AG20443 (cell line): ENCODE measurements at regions not wholly inside any gene's neighbourhood (a gene's known extent, or its start where the extent isn't known, plus 50 kb on each side); places are given as distances from the start of the nearest gene placed in this dataset.
"Not testable (repeated sequence)": the region's sequence is repeated elsewhere in the genome, so short reads cannot be mapped to it uniquely, and the experiment has no call there.

Experiments
- DNase-seq: peaks from one replicate; pipeline ENCODE4 v3.0.0; 2012; ENCODE audit warnings: low spot score, mixed read lengths

GRCh38 chr4:156545003-156545785 lies 426.4 kb downstream of the PDGFC start:
- peak; percentile 17 for DNase-seq

- DNase-seq: no peak
Measured at GRCh38 chr4:156539376-156539775, 432.2 kb downstream of the PDGFC start.

DNA sequence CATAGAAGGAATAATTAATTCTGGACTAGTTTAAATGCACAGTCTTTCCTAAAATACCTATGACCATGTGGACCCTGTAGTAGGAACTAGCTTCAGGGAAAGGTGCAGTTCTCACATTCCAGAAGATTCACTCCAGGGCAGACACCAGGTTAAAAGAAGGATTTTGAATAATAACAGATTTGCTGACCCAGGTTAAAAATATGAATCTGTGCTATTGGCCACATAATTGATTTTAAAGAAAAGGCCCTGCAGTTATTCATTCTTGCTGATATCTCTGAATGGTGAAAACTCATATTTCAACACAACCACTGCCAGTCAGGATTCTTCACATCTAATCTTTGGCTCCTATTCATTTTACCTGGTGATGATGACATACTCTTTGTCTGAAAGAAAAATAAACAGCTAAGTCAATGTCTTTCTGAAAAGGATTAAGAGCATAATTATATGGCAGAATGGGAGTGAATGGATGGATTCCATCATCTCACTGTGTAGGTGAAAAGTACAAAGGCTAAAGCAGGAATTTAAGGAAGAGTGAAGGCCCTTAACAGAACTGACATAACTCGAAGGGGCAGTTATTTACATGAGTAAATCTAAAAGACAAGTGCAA lies 432.8 kb downstream of the PDGFC start:
- no peak for DNase-seq

DNA sequence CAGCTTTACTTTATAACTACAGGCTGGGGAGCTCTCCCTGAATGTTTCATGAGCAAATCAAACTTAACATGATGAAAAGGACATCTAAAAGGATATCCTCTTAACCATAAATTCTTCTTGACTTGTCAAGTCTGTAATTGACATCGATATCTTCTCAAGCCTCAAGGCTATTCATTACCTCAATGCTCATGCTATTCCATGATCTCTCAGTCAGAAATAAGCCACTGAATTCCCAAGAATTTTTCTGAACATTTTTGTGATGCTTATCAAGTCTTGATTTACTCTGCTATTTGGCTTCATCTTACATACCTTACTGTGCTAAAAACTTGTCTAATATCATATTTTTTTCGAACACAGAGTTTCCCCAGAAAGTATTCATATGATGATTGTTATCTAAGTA lies 433.4 kb downstream of the PDGFC start:
- DNase-seq: no peak

DNA sequence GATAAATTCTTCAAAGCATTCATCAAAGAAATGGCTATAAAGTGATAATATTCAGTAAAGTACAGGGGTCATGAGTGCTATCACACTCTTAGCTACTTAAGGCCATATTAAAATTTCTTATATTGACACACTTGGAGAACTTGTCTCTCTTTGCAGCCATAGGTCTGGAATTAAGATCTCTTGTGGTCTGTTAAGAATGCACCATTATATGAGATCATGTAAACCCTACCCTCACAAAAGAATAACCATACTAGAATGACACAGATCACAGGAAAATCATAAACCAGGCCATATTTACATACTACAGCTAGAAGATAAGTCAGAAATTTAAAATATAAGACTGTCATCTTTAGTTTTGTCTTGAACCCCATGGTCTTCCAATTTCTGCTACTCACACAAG lies 434.3 kb downstream of the PDGFC start:
- DNase-seq: no peak

DNA sequence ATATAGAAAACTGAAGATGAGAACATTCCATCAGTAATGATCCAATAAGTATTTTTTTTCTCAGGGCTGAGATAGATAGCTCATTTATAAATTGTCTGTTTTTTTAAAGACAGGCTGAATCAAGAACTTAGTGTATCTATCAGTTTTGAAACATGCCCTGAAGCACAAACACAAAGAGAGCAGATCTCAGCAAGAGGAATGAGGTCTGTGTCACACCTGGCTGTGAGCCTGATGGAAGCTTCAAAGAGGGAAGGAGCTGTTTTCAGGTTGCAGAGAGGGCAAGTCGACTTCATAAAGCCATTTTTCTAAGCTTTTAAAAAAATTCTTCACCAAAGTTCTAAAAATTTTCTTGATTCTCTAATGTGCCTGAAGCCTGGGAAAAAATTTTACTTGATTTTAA lies 434.9 kb downstream of the PDGFC start:
- DNase-seq: peak; percentile 25

GRCh38 chr4:156534205-156534604 lies 437.4 kb downstream of the PDGFC start:
- no peak for DNase-seq

DNA sequence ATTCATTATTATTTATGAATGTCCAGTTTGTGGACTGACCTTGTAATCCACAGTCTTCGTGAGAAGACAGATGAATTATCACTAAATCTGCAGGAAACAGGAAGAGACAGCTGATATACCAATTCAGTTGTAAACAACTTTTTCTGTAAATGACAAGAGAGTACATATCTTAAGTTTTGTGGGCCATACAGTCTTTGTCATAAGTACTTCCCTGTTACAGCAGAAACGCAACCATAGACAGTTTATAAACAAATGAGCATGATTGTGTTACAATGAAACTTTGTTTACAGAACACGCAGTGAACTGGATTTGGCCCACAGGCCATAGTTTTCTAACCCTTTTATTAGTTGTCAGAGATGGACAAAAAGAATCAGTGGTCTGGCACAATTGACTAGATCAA lies 443.4 kb downstream of the PDGFC start:
- no peak for DNase-seq

- DNase-seq: no peak
Measured at GRCh38 chr4:156527237-156527993, 444.2 kb downstream of the PDGFC start.

DNA sequence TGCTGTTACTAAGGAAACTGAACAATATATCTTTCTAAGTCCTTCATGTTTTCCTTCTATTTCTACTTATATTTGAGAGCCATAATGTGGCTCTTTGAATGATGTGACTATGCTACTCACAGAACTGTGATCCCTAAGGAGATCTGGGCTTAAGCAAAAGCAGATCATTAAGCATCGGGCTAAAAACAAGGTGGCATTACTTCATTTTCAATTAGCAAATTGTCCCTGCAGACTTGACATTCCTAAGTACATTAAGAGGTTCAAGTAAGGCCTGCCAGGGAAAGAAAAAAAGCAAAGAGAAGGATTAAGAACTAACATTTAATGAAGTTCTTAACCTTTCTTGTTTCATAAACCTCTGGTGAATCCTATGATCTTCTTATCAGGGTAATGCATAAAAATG lies 447.6 kb downstream of the PDGFC start:
- no peak for DNase-seq

GRCh38 chr4:156523492-156523891 lies 448.1 kb downstream of the PDGFC start:
- no peak for DNase-seq

- DNase-seq: no peak
Measured at GRCh38 chr4:156521631-156522030, 450.0 kb downstream of the PDGFC start.

DNA sequence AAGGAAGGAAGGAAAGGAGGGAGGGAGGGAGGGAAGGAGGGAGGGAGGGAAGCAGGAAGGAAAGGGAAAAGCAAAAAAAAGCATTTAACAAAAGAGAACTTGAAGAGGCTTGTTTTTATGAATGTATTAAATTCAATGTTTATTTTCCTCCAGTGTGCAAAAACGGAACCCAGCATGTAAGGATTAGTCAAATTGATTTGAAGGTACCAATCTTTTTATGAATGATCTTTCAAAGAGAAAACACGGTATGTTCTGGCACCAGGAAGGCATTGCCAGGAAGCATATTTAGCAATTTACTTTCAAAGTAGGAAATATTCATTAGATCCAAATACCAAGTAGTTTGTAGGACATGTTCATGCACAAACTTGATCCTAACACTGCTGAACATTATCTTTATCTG lies 453.6 kb downstream of the PDGFC start:
- no peak for DNase-seq

GRCh38 chr4:156517546-156517945 lies 454.1 kb downstream of the PDGFC start:
- DNase-seq: no peak

DNA sequence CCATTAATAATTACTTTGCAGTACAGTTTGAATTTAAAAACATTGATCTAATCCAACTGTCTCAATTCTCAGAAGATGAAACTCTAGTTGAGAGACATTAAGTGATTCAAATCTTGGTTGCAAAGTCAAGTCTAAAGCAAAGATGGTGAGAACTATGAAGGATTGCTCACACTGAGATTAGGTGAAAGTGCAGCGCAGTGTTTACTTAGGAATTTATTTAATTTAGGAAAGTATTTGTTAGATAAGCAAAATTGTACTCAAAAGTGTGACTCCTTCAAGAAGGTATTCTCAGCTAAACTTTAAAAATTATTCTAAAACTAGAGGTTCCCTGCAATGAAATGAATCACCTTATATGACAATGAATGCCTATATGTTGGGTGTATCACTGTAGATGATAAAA lies 454.9 kb downstream of the PDGFC start:
- DNase-seq: no peak

GRCh38 chr4:156515295-156515694 lies 456.3 kb downstream of the PDGFC start:
- no peak for DNase-seq

DNA sequence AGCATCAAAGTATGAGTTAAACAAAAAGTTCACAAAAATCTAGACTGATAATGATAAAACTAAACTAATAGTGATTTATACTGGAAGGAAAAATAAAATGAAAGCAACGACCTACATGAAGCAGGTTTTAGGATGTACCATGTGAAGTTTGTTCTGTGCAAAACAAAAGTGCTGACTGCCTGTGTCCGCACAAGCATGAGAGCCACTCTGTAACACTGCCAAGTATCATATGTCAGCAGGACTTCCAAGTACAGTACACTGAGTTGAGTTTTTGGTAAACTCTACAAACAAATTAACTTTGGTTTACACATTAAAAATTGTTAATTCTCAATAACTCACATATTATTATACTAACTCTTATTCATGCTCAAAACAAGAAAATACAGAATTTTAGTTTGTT lies 459.0 kb downstream of the PDGFC start:
- no peak for DNase-seq

- DNase-seq: not testable (repeated sequence)
Measured at GRCh38 chr4:156509921-156510320, 461.7 kb downstream of the PDGFC start.

DNA sequence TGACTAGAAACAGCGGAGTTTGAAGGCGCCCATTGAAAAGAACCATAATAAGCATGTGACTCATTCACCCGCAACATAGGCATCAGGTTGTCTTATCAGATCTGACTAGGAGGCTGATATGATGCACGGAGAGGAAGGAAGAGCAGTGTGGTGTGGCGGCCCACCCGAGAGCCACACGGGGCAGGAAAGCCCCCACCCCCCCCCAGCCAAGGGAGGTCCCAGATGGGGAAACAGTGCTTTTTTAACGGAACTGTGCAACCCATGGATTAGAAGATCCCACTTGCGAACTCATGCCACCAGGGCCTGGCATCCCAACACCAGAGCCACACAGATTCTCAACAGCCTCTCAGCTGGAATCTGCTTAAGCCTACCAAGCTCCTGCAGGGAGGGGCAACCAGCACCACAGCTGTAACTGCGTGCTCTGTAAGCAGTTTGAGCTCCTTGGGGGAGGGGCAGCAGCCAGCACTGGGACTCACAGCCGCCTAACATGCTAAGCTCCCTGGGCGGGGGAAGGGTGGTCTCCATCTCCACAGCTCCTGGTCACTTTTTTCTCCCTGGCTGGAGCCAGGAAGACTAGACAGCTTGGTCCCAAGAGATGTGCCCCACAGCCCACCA lies 466.2 kb downstream of the PDGFC start:
- DNase-seq: no peak

GRCh38 chr4:156503119-156503518 lies 468.5 kb downstream of the PDGFC start:
- DNase-seq: no peak

GRCh38 chr4:156501962-156502361 lies 469.6 kb downstream of the PDGFC start:
- no peak for DNase-seq

DNA sequence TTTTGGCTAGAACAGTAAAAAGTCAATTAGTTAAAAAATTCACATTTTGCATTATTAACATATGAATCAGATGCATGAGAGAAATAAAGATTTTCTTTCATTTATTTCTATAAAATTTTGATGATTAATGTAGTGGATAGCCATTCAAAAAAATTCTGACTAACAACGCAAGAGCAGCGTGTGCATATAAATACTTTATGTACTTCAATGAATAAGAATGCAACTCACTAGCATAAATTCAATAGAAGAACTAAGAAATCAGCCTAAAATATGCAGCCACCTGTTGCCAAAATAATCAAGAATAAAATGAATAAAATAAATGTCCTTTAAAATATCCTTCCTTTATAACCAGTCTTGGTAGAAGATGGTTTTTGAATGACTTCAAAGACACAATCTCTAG lies 471.9 kb downstream of the PDGFC start:
- no peak for DNase-seq

DNA sequence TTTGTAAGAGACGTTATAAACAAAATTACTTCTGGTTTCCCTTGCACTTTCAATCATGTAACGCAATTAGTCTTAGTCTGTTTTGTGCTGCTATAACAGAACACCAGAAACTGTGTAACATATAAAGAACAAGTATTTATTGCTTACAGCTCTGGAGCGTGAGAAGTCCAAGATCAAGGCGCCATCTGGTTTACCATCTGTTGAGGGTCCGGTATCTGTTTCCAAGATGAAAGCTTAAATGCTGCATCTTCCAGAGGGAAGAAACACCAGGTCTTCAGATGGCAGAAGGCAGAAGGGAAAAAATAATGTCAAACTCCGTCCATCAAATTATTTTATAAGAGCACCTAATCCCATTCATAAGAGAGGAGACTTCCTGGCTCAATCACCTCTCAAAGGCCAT lies 474.1 kb downstream of the PDGFC start:
- no peak for DNase-seq
